ENCODE measurements at regions not wholly inside any gene's neighbourhood (a gene's known extent, or its start where the extent isn't known, plus 50 kb on each side); places are given as distances from the start of the nearest gene placed in this dataset.

DNA sequence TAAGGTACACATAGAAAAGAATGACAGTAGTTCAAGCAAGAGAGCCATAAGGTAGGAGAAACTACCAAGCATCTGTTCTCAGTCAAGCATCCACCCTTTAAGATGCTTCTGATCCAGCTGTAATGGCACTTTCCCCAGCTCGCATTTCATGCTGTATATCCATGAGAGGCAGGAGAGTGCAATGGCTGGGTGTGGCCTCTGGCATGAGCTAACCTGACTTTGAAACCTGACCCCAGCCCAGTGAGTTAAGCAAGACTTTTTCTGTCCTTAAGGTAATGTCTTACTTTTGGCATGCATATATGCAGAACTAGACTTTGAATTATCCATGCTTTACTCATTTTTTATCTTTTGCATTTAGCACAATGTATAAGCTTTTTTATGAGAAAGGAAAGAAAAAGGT lies 79.8 kb upstream of the CNTN5 start:
- TF ChIP-seq NFE2L2 (conservative IDR thresholded peaks at IDR 0.05; ENCODE audit: low read length), result no peak
- TF ChIP-seq SMC3 (IDR thresholded peaks at IDR 0.05), result no peak
- TF ChIP-seq POLR2A (IDR thresholded peaks at IDR 0.05; ENCODE audit: low read length), result no peak
- TF ChIP-seq, protein P1, sequence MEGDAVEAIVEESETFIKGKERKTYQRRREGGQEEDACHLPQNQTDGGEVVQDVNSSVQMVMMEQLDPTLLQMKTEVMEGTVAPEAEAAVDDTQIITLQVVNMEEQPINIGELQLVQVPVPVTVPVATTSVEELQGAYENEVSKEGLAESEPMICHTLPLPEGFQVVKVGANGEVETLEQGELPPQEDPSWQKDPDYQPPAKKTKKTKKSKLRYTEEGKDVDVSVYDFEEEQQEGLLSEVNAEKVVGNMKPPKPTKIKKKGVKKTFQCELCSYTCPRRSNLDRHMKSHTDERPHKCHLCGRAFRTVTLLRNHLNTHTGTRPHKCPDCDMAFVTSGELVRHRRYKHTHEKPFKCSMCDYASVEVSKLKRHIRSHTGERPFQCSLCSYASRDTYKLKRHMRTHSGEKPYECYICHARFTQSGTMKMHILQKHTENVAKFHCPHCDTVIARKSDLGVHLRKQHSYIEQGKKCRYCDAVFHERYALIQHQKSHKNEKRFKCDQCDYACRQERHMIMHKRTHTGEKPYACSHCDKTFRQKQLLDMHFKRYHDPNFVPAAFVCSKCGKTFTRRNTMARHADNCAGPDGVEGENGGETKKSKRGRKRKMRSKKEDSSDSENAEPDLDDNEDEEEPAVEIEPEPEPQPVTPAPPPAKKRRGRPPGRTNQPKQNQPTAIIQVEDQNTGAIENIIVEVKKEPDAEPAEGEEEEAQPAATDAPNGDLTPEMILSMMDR (IDR thresholded peaks at IDR 0.05), result no peak
- TF ChIP-seq ZNF302 (CRISPR knock-in tag; IDR thresholded peaks at IDR 0.05), result no peak
- TF ChIP-seq EP300 (IDR thresholded peaks at IDR 0.05), result no peak
- no peak for TF ChIP-seq HOXA7 (CRISPR knock-in tag; IDR thresholded peaks at IDR 0.05)
- no peak for TF ChIP-seq CEBPB (IDR thresholded peaks at IDR 0.05)
- no peak for TF ChIP-seq CBX8 (IDR thresholded peaks at IDR 0.05)
- no peak for TF ChIP-seq ESRRA (IDR thresholded peaks at IDR 0.05; ENCODE audit: borderline replicate concordance, low read length)
- no peak for TF ChIP-seq BHLHE40 (IDR thresholded peaks at IDR 0.05; ENCODE audit: low read depth, low read length)
- no peak for TF ChIP-seq CHD2 (IDR thresholded peaks at IDR 0.05; ENCODE audit: low read length, partially characterized antibody)

All from A549 (cell line).